GM10248 (cell line): ENCODE measurements at regions not wholly inside any gene's neighbourhood (a gene's known extent, or its start where the extent isn't known, plus 50 kb on each side); places are given as distances from the start of the nearest gene placed in this dataset.

ENCODE experiments used
- CTCF ChIA-PET: fragments of 300-600 bp; sonication (Branson Sonifier 250); formaldehyde crosslinking; extraction: SDS; loops from one replicate; lab custom pipeline; 2021; ENCODE audit warnings: antibody characterized with exemption; lab: Yijun Ruan, JAX
- POLR2A ChIA-PET: fragments of 350-650 bp; sonication (Branson Sonifier 250); formaldehyde crosslinking; extraction: SDS; loops from one replicate; lab custom pipeline; 2020; ENCODE audit warnings: antibody characterized with exemption; lab: Yijun Ruan, JAX
- DNase-seq: peaks from one replicate; pipeline ENCODE4 v3.0.0; 2012; ENCODE audit errors: extremely low spot score
- TF ChIP-seq, protein P1 (sequence below): IDR thresholded peaks from 2 replicates; pipeline ENCODE4 v1.5.1; 2012; ENCODE audit warnings: mild to moderate bottlenecking, low read depth; ENCODE audit errors: extremely low read depth, missing control alignments, control extremely low read depth

DNA sequence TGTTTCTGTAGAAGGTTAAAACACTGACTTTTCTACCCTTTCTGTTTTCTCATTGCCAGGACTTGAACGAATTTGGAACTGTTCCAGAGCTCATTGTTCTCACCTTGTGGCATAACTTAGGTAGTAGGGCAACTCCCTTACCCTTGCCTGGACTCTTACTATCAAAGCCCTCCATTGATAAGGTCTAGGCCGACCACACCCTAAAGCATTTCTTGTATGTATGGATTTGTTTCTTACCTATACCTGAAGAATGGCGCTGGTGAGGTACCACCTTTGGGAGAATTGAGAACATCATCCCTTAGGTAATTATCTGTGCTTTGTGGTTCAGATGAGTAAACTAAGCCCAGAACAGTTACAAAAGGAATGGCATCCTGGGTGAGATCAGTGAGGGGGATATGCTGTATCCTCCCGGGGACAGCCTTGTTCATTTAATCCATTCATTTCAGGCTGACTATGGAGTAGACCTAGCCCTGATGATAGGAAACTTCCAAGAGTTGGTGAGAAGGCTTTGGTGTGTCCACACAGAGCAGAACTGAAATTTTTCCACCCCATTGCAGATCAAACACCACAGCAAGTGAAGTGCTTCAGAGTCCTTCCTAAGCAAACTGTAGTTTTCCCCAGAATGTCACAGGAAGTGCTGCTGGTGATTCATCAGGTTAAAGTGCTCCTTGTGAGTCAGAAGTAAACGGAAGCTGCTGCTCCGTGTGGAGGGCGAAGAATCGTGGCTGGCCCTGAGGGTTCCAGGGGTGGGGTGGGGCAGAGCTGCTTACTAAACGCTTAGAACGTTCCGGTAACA, 113.0 kb downstream of the TEX26 start:
- POLR2A ChIA-PET, result no interaction called here
- CTCF ChIA-PET, result interaction anchor here (0.8 to 6.8 kb wide), 30 partner anchors 8 to 191 kb away, joined by 3 to 60 read pairs (median 6); no protein-coding TSS in a partner anchor
- peak; percentile 43 for DNase-seq
- TF ChIP-seq, protein P1, sequence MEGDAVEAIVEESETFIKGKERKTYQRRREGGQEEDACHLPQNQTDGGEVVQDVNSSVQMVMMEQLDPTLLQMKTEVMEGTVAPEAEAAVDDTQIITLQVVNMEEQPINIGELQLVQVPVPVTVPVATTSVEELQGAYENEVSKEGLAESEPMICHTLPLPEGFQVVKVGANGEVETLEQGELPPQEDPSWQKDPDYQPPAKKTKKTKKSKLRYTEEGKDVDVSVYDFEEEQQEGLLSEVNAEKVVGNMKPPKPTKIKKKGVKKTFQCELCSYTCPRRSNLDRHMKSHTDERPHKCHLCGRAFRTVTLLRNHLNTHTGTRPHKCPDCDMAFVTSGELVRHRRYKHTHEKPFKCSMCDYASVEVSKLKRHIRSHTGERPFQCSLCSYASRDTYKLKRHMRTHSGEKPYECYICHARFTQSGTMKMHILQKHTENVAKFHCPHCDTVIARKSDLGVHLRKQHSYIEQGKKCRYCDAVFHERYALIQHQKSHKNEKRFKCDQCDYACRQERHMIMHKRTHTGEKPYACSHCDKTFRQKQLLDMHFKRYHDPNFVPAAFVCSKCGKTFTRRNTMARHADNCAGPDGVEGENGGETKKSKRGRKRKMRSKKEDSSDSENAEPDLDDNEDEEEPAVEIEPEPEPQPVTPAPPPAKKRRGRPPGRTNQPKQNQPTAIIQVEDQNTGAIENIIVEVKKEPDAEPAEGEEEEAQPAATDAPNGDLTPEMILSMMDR, result no peak

DNA sequence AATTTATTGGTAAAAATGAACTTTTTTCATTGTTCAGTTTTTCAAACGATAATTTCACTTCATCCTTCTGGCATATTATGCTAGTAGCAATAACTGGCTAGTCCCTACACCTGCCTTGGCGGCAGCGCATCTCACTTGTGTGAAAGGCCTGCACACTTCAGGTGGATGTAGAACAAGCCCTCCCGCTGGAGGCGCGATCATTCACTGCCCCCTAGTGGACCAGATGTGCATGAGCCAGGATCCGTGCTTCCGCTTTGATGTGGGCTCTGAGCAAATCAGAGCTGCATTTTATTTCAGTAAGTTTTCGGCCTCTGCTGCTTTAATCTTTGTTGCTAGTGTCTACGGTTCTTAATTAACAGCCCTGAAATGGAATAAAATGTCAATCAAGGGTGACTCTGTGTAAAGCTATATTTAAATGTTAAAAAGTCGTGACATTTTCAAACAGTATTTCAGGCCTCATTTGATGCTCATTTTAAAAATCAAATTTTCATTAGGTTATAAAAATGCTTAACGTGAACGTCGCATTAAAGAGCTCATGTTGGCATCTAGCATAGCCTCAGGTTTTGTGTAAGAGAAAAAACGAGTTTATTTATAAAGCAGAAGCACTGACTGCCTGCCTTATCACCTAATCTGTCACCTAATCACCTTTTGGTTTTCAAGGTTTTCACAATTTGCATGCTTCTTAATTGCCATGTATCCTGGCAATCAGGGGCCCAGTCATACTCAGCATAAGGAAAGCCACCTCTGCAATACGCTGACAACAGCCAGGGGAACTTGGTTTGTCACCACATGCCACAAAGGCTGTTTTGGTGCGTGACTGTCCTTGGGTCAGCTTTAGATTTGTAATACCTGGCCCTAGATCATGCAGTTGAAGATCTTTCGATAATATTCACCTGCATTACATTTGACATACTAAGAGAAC, 112.2 kb downstream of the TEX26 start:
- CTCF ChIA-PET, result interaction anchor here (0.6 to 6.8 kb wide), 47 partner anchors 8 to 631 kb away, joined by 3 to 60 read pairs (median 4); no protein-coding TSS in a partner anchor
- TF ChIP-seq, protein P1, result peak; percentile 97
- peak; percentile 84 for DNase-seq
- POLR2A ChIA-PET, result interaction anchor here (1.1 kb wide), 1 partner anchor 13 kb away, joined by 4 read pairs; no protein-coding TSS in a partner anchor

DNA sequence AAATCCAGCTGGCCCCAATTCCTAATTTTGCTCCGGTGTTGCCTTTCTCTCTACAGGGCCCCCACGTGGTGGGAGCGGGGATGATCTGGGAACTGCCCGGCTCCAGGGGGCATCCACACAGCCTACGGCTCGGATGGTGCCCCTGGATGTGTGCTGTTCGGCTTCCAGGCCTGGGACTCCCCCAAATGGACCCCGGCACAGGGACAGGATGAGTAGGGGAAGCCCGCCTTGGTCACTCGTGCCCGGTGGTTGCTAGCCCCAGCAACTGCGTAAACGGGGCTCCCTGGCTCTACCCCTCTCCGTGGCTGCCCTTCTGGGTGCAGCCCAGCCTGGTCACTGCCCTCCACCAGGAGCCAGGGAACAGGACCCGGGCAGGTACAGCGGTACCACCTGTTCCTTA, 111.5 kb downstream of the TEX26 start:
- DNase-seq, result no peak
- CTCF ChIA-PET, result interaction anchor here (0.9 to 6.8 kb wide), 18 partner anchors 9 to 631 kb away, joined by 3 to 60 read pairs (median 8); no protein-coding TSS in a partner anchor
- POLR2A ChIA-PET, result interaction anchor here (1.1 kb wide), 1 partner anchor 13 kb away, joined by 4 read pairs; no protein-coding TSS in a partner anchor
- TF ChIP-seq, protein P1, result peak; percentile 32

DNA sequence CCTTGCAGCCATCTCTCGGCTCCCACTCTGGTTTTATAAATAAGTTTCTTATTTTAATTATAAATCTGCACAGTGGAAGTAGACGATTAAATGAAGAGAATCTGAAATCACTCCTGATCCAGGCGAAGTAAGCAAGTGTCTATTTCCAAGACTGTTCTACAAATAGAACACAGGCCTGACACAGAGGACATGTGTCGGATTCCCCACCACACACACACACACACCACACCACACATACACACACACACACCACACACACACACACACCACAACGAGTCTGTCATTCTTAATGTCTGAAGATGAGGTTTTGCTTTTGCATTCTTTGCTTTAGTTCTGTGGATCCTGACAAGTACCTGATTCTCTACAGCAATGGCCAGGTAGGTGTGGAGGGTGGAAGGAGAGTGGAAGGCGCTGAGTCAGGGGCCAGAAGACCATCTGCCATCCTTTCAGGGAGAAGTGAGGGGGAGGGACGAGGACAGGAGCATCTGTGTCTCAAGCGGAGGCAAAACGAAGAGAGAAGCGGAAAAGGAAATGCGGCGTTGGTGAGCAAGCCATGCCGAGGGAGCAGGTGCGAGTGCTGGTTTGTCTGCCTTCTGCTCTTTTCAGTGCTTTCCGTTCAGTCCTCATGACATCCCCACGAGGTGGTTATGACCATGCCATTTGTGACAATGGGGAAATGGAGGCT, 110.2 kb downstream of the TEX26 start:
- DNase-seq, result no peak
- CTCF ChIA-PET, result interaction anchor here (6.8 kb wide), 1 partner anchor 64 kb away, joined by 60 read pairs; no protein-coding TSS in a partner anchor
- TF ChIP-seq, protein P1, result no peak
- POLR2A ChIA-PET, result no interaction called here

DNA sequence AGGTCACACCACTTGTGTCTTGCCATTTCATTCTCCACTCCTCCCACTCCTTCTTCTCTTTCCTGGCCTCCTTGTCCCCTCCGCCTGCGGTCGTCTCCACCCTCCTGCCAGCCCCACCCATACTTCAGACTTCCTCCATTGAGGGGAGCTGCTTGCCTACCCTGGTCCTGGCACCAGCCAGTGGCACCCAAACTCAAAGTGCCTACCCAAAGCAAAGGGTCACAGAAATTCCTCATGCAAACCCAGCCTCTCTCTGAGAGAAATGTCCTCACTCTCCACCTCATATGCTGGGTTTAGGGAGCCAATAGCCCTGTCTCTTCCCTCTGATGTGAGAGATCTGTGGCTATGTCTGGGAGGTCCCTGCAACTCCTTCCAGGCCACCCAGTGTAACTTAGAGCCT, 109.6 kb downstream of the TEX26 start:
- CTCF ChIA-PET, result no interaction called here
- POLR2A ChIA-PET, result no interaction called here
- no peak for DNase-seq
- TF ChIP-seq, protein P1, result no peak
